ENCODE measurements at regions not wholly inside any gene's neighbourhood (a gene's known extent, or its start where the extent isn't known, plus 50 kb on each side); places are given as distances from the start of the nearest gene placed in this dataset.

DNA sequence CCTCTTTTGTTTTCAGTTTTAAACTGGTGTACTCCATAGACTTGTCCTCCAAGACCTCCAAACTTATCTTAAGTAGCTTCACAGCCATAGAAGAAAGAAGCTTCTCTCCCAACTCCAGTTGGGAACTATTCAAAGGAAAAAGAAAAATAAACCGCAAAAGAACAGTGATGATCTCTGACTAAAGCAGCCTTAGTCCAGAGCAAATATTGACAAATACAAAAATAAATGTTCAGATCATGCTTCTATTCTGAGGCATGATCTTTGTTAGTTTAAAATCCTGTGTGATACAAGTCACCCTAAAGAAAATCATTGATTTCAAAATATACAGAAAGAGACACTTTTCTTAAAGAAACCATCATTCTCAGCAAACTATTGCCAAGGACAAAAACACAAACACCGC, 373.0 kb upstream of the SMIM30 start:
- Histone ChIP-seq H3K27ac (ENCODE audit: low read depth, low read length, poor library complexity, severe bottlenecking) (no peak overlapping the region), H3K9me3 (ENCODE audit: low read length) (no peaks in the 10 kb centered on the region), H3K9me2 (ENCODE audit: insufficient read depth, low read length) (no peaks in the 10 kb centered on the region), H3K36me3 (ENCODE audit: insufficient read depth, low read length) (no peaks in the 10 kb centered on the region), H2AFZ (ENCODE audit: low read length) (no peak overlapping the region), H4K20me1 (ENCODE audit: insufficient read depth, low read length) (no peaks in the 10 kb centered on the region), H3K79me2 (ENCODE audit: insufficient read depth, low read depth, low read length) (no peaks in the 10 kb centered on the region), H3K4me1 (ENCODE audit: insufficient read depth, low read length, poor library complexity, severe bottlenecking) (no peaks in the 10 kb centered on the region), H3K4me3 (ENCODE audit: low read depth, low read length, poor library complexity, severe bottlenecking) (no peak overlapping the region), H3K4me2 (ENCODE audit: low read length) (no peak overlapping the region)
- POLR2A ChIA-PET = interaction anchor here (0.5 to 1.1 kb wide), 3 partner anchors 12 to 1642 kb away, joined by 3 to 5 read pairs (median 3); no protein-coding TSS in a partner anchor
- intact Hi-C loops (cut with micrococcal nuclease; ENCODE audit: unreplicated experiment) = no loop called here
- no peak for TF ChIP-seq EZH2phosphoT487 (IDR thresholded peaks at IDR 0.05; ENCODE audit: borderline replicate concordance, low read depth, low read length)
- TF ChIP-seq CTCF (conservative IDR thresholded peaks at IDR 0.05; ENCODE audit: low read length) = no peak
- CTCF ChIA-PET (ENCODE audit: unreplicated experiment) = no interaction called here
- BruUV-seq (replicated peaks) = no TSS peak
- DNase-seq (ENCODE audit: low spot score) = no peak

DNA sequence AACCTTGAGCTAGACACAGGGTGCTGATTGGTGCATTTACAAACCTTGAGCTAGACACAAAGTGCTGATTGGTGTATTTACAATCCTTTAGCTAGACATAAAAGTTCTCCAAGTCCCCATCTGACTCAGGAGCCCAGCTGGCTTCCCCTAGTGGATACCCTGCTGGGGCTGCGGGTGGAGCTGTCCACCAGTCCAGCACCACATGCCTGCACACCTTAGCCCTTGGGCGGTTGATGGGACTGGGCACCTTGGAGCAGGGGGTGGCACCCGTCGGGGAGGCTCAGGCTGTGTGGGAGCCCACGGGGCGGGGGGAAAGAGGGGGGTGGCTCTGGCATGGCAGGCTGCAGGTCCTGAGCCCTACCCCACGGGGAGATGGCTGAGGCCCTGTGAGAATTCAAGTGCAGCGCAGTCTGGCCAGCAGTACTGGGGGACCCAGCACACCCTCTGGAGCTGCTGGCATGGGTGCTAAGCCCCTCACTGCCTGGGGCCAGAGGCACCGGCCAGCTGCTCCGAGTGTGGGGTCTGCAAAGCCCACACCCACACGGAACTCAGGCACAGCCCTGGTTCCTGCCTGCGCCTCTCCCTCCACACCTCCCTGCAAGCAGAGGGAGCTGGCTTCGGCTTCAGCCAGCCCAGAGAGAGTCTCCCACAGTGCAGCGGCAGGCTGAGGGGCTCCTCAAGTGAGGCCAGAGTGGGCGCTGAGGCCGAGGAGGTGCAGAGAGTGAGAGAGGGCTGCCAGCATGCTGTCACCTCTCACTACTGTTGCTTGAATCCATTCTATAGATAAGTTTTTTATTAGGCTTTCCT, 369.8 kb upstream of the SMIM30 start:
- no peak for DNase-seq (ENCODE audit: low spot score)
- no peak overlapping the region for H3K4me2 ChIP-seq (ENCODE audit: low read length)
- no peaks in the 10 kb centered on the region for H3K36me3 ChIP-seq (ENCODE audit: insufficient read depth, low read length)
- intact Hi-C loops (cut with micrococcal nuclease; ENCODE audit: unreplicated experiment) = no loop called here
- TF ChIP-seq EZH2phosphoT487 (IDR thresholded peaks at IDR 0.05; ENCODE audit: borderline replicate concordance, low read depth, low read length) = no peak
- TF ChIP-seq CTCF (conservative IDR thresholded peaks at IDR 0.05; ENCODE audit: low read length) = no peak
- no TSS peak for BruUV-seq (replicated peaks)
- no peak overlapping the region for H3K27ac ChIP-seq (ENCODE audit: low read depth, low read length, poor library complexity, severe bottlenecking)
- H4K20me1 ChIP-seq (ENCODE audit: insufficient read depth, low read length) = no peaks in the 10 kb centered on the region
- POLR2A ChIA-PET = no interaction called here
- CTCF ChIA-PET (ENCODE audit: unreplicated experiment) = no interaction called here
- H3K4me1 ChIP-seq (ENCODE audit: insufficient read depth, low read length, poor library complexity, severe bottlenecking) = no peaks in the 10 kb centered on the region
- H3K79me2 ChIP-seq (ENCODE audit: insufficient read depth, low read depth, low read length) = no peaks in the 10 kb centered on the region
- no peak overlapping the region for H3K4me3 ChIP-seq (ENCODE audit: low read depth, low read length, poor library complexity, severe bottlenecking)
- H2AFZ ChIP-seq (ENCODE audit: low read length) = no peak overlapping the region
- no peaks in the 10 kb centered on the region for H3K9me3 ChIP-seq (ENCODE audit: low read length)
- H3K9me2 ChIP-seq (ENCODE audit: insufficient read depth, low read length) = no peaks in the 10 kb centered on the region

GRCh38 chr7:113486548-113486947, 368.2 kb upstream of the SMIM30 start:
- TF ChIP-seq CTCF (conservative IDR thresholded peaks at IDR 0.05; ENCODE audit: low read length) (no peak), EZH2phosphoT487 (IDR thresholded peaks at IDR 0.05; ENCODE audit: borderline replicate concordance, low read depth, low read length) (no peak)
- no peak overlapping the region for H3K4me3 ChIP-seq (ENCODE audit: low read depth, low read length, poor library complexity, severe bottlenecking)
- H3K4me1 ChIP-seq (ENCODE audit: insufficient read depth, low read length, poor library complexity, severe bottlenecking) = no peaks in the 10 kb centered on the region
- no peaks in the 10 kb centered on the region for H3K9me2 ChIP-seq (ENCODE audit: insufficient read depth, low read length)
- no peaks in the 10 kb centered on the region for H3K9me3 ChIP-seq (ENCODE audit: low read length)
- H3K4me2 ChIP-seq (ENCODE audit: low read length) = no peak overlapping the region
- no TSS peak for BruUV-seq (replicated peaks)
- intact Hi-C loops (cut with micrococcal nuclease; ENCODE audit: unreplicated experiment) = no loop called here
- DNase-seq (ENCODE audit: low spot score) = no peak
- H4K20me1 ChIP-seq (ENCODE audit: insufficient read depth, low read length) = no peaks in the 10 kb centered on the region
- POLR2A ChIA-PET = no interaction called here
- H3K27ac ChIP-seq (ENCODE audit: low read depth, low read length, poor library complexity, severe bottlenecking) = no peak overlapping the region
- no peaks in the 10 kb centered on the region for H3K79me2 ChIP-seq (ENCODE audit: insufficient read depth, low read depth, low read length)
- no peaks in the 10 kb centered on the region for H3K36me3 ChIP-seq (ENCODE audit: insufficient read depth, low read length)
- no peak overlapping the region for H2AFZ ChIP-seq (ENCODE audit: low read length)
- CTCF ChIA-PET (ENCODE audit: unreplicated experiment) = no interaction called here

All from OCI-LY7 (cell line).